Endothelial cell of umbilical vein (primary cell): ENCODE measurements at regions not wholly inside any gene's neighbourhood (a gene's known extent, or its start where the extent isn't known, plus 50 kb on each side); places are given as distances from the start of the nearest gene placed in this dataset.

ENCODE experiments used
- BruUV-seq: library from RNA; stranded (reverse); fragments of 400-500 nt; replicated peaks from 2 replicates; lab custom pipeline; 2021; lab: Mats Ljungman, UMichigan
- CTCF ChIA-PET: fragments of 300-600, 350-600 bp; sonication (Branson Sonifier 250); formaldehyde crosslinking; loops from one replicate; lab custom pipeline; 2021; ENCODE audit warnings: antibody characterized with exemption, inconsistent platforms; lab: Charles Lee
- POLR2A ChIA-PET: fragments of 300-600, 350-600 bp; sonication (Branson Sonifier 250); formaldehyde crosslinking; loops from one replicate; lab custom pipeline; 2021; ENCODE audit warnings: antibody characterized with exemption, inconsistent platforms; lab: Charles Lee
- DNase-seq: peaks from one replicate; pipeline ENCODE4 v3.0.0-alpha.2; 2011; ENCODE audit warnings: low read depth, low spot score
- FAIRE-seq: peaks from 2 replicates; lab custom pipeline; 2011; peaks lifted over from hg19 to GRCh38; lab: Jason Lieb, UNC
- H2AFZ ChIP-seq: 2 replicates; pipeline ENCODE4 v1.6.0; 2012; ENCODE audit warnings: low read depth, low read length, control low read depth, inconsistent platforms
- H3K27ac ChIP-seq: 2 replicates; pipeline ENCODE4 v1.5.1; 2011; ENCODE audit warnings: low read depth, mild to moderate bottlenecking, control low read depth, low read length, moderate library complexity; ENCODE audit not compliant: insufficient read depth
- H3K27me3 ChIP-seq, 2 experiments: 2 replicates each; pipeline versions ENCODE4 v1.6.0 to v1.6.1; 2011; ENCODE audit warnings: low read length in 2 of 2, mixed read lengths in 1 of 2; ENCODE audit not compliant: control insufficient read depth in 2 of 2, insufficient read depth in 2 of 2
- H3K36me3 ChIP-seq, 2 experiments: 2 replicates in 1 of 2; 3 replicates in 1 of 2; pipeline ENCODE4 v1.5.1; 2011; ENCODE audit warnings: low read length in 2 of 2, mild to moderate bottlenecking in 1 of 2, moderate library complexity in 1 of 2; ENCODE audit not compliant: control insufficient read depth in 2 of 2, insufficient read depth in 2 of 2; ENCODE audit errors: extremely low read depth in 1 of 2
- H3K4me1 ChIP-seq: 3 replicates; pipeline ENCODE4 v1.5.1; 2011; ENCODE audit warnings: mild to moderate bottlenecking, low read length; ENCODE audit not compliant: control insufficient read depth, insufficient read depth; ENCODE audit errors: extremely low read depth
- H3K4me2 ChIP-seq: 2 replicates; pipeline ENCODE4 v1.6.1; 2011; ENCODE audit warnings: low read length, control low read depth, mixed read lengths; ENCODE audit not compliant: insufficient read depth
- H3K4me3 ChIP-seq, 3 experiments: fragments of 200-600 bp in 1 of 3; sonication (generic), shearing (Covaris generic) in 1 of 3; replicated peaks in 1 of 3; 2 replicates each; pipeline ENCODE4 v1.5.1; 2011 to 2016; ENCODE audit warnings: control low read depth in 3 of 3, low read length in 3 of 3, mild to moderate bottlenecking in 2 of 3, inconsistent platforms in 1 of 3, low read depth in 1 of 3, moderate library complexity in 1 of 3; ENCODE audit not compliant: insufficient read depth in 1 of 3
- H3K79me2 ChIP-seq: 2 replicates; pipeline ENCODE4 v1.6.0; 2012; ENCODE audit warnings: low read length, inconsistent platforms; ENCODE audit not compliant: control insufficient read depth, insufficient read depth
- H3K9ac ChIP-seq: replicated peaks from 2 replicates; pipeline ENCODE3; 2011; ENCODE audit warnings: low read length, control low read depth; ENCODE audit not compliant: insufficient read depth; ENCODE audit errors: extremely low read depth
- H3K9me1 ChIP-seq: replicated peaks from 3 replicates; pipeline ENCODE4 v1.6.0; 2011; ENCODE audit warnings: mild to moderate bottlenecking, low read length; ENCODE audit not compliant: control insufficient read depth, insufficient read depth; ENCODE audit errors: extremely low read depth
- H3K9me3 ChIP-seq: replicated peaks from 2 replicates; pipeline ENCODE4 v1.5.1; 2012; ENCODE audit warnings: low read length, inconsistent platforms; ENCODE audit not compliant: control insufficient read depth, insufficient read depth
- H4K20me1 ChIP-seq: replicated peaks from 2 replicates; pipeline ENCODE3; 2011; ENCODE audit warnings: mild to moderate bottlenecking, low read length; ENCODE audit not compliant: control insufficient read depth, insufficient read depth; ENCODE audit errors: extremely low read depth
- EZH2 ChIP-seq: IDR thresholded peaks from 2 replicates; pipeline ENCODE4 v1.6.1; 2012; ENCODE audit warnings: borderline replicate concordance, low read depth, mild to moderate bottlenecking, moderate library complexity, low read length, inconsistent platforms; ENCODE audit not compliant: severe bottlenecking
- FOS ChIP-seq: IDR thresholded peaks from 2 replicates; pipeline ENCODE4 v1.6.1; 2011; ENCODE audit warnings: mild to moderate bottlenecking, low read length, moderate library complexity, borderline replicate concordance; ENCODE audit not compliant: insufficient read depth
- GATA2 ChIP-seq: IDR thresholded peaks from 2 replicates; pipeline ENCODE4 v1.7.0; 2011; ENCODE audit warnings: low read depth, mild to moderate bottlenecking, moderate library complexity, mixed read lengths, low read length; ENCODE audit not compliant: insufficient read length, insufficient read depth
- JUN ChIP-seq: IDR thresholded peaks from 2 replicates; pipeline ENCODE4 v1.6.1; 2011; ENCODE audit warnings: borderline replicate concordance, low read depth; ENCODE audit not compliant: insufficient read length, insufficient read depth
- POLR2A ChIP-seq: IDR thresholded peaks from 2 replicates; pipeline ENCODE4 v1.6.1; 2012; ENCODE audit warnings: low read depth, mild to moderate bottlenecking, control low read depth, low read length
- POLR2AphosphoS5 ChIP-seq: IDR thresholded peaks from 2 replicates; pipeline ENCODE4 v1.6.1; 2012; ENCODE audit warnings: low read depth, mild to moderate bottlenecking, control low read depth, low read length, moderate library complexity; ENCODE audit not compliant: insufficient read depth
- dilution Hi-C: fragments of 300-500 bp; cut with MboI; formaldehyde crosslinking; loops from one replicate; pipeline ENCODE4 v1.15.0; 2019; ENCODE audit warnings: low sequenced_read_pairs; ENCODE audit not compliant: extremely low pct_ligation_motif_present
- intact Hi-C: fragments of 100-400 bp; cut with micrococcal nuclease; formaldehyde crosslinking; loops from one replicate; pipeline ENCODE4 v1.10.0; 2022
- TF ChIP-seq, protein P1 (sequence below): IDR thresholded peaks from 2 replicates; pipeline ENCODE4 v1.6.1; 2011; ENCODE audit not compliant: insufficient read depth, insufficient read length
- TF ChIP-seq, protein P2 (sequence below), 2 donors: IDR thresholded peaks; 1 replicate in 1 of 2; 2 replicates in 1 of 2; pipeline ENCODE4 v1.5.1; 2011; ENCODE audit warnings: low read length in 2 of 2, mild to moderate bottlenecking in 2 of 2, moderate library complexity in 2 of 2, control low read depth in 1 of 2, inconsistent platforms in 1 of 2, low read depth in 1 of 2; ENCODE audit not compliant: insufficient read depth in 1 of 2; ENCODE audit errors: extremely low read depth in 1 of 2

DNA sequence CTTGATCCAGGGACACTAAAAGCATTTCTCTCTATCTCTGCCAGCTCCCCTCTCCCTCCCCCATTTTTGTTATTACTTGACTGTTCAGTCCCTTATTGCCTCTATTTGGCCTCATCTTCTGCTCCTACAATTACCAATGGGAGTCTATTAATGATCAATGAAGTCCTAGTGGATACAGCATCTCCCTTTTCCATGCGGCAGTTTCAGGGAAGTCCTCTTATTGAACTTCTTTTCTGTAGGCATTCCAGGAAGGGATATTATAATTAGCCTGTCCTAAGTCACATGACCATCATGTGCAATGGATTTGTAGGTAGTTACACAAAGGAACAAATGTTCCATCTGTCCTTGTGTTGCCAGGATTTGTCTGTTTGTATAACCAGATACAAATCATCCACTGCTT, 495.1 kb upstream of the CNTNAP5 start:
- no peak for FAIRE-seq
- H3K4me2 ChIP-seq = no peak overlapping the region
- H3K9me1 ChIP-seq = no peaks in the 10 kb centered on the region
- no peak overlapping the region for H2AFZ ChIP-seq
- H3K4me3 ChIP-seq = no peak overlapping the region
- intact Hi-C loops (no loop called here), dilution Hi-C loops (no loop called here)
- DNase-seq = no peak
- POLR2A ChIA-PET = no interaction called here
- H3K79me2 ChIP-seq = no peaks in the 10 kb centered on the region
- H3K9ac ChIP-seq = no peak overlapping the region
- TF ChIP-seq GATA2 (no peak), EZH2 (no peak), POLR2AphosphoS5 (no peak), FOS (no peak)
- TF ChIP-seq, protein P1, sequence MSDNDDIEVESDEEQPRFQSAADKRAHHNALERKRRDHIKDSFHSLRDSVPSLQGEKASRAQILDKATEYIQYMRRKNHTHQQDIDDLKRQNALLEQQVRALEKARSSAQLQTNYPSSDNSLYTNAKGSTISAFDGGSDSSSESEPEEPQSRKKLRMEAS = no peak
- TF ChIP-seq, protein P2, sequence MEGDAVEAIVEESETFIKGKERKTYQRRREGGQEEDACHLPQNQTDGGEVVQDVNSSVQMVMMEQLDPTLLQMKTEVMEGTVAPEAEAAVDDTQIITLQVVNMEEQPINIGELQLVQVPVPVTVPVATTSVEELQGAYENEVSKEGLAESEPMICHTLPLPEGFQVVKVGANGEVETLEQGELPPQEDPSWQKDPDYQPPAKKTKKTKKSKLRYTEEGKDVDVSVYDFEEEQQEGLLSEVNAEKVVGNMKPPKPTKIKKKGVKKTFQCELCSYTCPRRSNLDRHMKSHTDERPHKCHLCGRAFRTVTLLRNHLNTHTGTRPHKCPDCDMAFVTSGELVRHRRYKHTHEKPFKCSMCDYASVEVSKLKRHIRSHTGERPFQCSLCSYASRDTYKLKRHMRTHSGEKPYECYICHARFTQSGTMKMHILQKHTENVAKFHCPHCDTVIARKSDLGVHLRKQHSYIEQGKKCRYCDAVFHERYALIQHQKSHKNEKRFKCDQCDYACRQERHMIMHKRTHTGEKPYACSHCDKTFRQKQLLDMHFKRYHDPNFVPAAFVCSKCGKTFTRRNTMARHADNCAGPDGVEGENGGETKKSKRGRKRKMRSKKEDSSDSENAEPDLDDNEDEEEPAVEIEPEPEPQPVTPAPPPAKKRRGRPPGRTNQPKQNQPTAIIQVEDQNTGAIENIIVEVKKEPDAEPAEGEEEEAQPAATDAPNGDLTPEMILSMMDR (IDR thresholded peaks at IDR 0.05; ENCODE audit: extremely low read depth in 1 of 2, insufficient read depth in 1 of 2, low read depth in 1 of 2, low read length in 2 of 2) = no peak
- H3K9me3 ChIP-seq = peaks cover 3% of the 10 kb centered on the region
- no peaks in the 10 kb centered on the region for H3K4me1 ChIP-seq
- no peak overlapping the region for H3K27ac ChIP-seq
- H3K27me3 ChIP-seq = no peaks in the 10 kb centered on the region
- H3K36me3 ChIP-seq = no peaks in the 10 kb centered on the region
- CTCF ChIA-PET = no interaction called here
- H4K20me1 ChIP-seq = no peaks in the 10 kb centered on the region
- no TSS peak for BruUV-seq

DNA sequence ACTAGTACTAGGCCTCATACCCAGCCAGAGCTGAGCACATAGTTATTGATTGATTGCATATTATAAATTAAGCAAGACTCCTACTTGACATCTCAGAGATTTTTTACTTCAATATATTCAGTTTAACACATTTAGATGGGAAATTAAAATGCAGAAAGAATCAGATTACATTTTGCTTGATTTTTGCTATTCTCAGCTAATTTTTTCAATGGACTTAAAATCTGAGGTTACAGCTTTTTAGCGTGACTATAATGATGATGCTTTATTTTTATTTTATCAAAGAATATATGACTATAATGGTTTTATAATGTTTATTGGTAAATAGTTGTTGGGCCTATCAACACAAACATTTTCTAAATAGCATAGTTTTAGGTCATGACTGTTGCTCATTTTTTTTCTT, 493.0 kb upstream of the CNTNAP5 start:
- no peaks in the 10 kb centered on the region for H3K36me3 ChIP-seq
- H4K20me1 ChIP-seq = no peaks in the 10 kb centered on the region
- H3K79me2 ChIP-seq = no peaks in the 10 kb centered on the region
- dilution Hi-C loops = no loop called here
- CTCF ChIA-PET = no interaction called here
- peaks cover 2% of the 10 kb centered on the region for H3K9me3 ChIP-seq
- no peaks in the 10 kb centered on the region for H3K9me1 ChIP-seq
- FAIRE-seq (no peak), DNase-seq (no peak)
- intact Hi-C loops = no loop called here
- no TSS peak for BruUV-seq
- no peaks in the 10 kb centered on the region for H3K4me1 ChIP-seq
- no peak overlapping the region for H3K4me2 ChIP-seq
- H3K4me3 ChIP-seq = no peak overlapping the region
- POLR2A ChIA-PET = no interaction called here
- no peak overlapping the region for H3K9ac ChIP-seq
- no peak overlapping the region for H3K27ac ChIP-seq
- TF ChIP-seq FOS (no peak), JUN (no peak), POLR2A (no peak), EZH2 (no peak)
- TF ChIP-seq, protein P2 (IDR thresholded peaks at IDR 0.05; ENCODE audit: extremely low read depth in 1 of 2, insufficient read depth in 1 of 2, low read depth in 1 of 2, low read length in 2 of 2) = no peak
- TF ChIP-seq, protein P1 = no peak
- H3K27me3 ChIP-seq = no peaks in the 10 kb centered on the region
- H2AFZ ChIP-seq = no peak overlapping the region
